Activated gamma-delta T cell treated with Interleukin-2 at 50 U/mL for 16 hours (primary cell): ENCODE measurements at regions not wholly inside any gene's neighbourhood (a gene's known extent, or its start where the extent isn't known, plus 50 kb on each side); places are given as distances from the start of the nearest gene placed in this dataset.

Source experiments
- DNase-seq: peaks from one replicate; pipeline ENCODE4 v3.0.0-alpha.2; 2020

DNA sequence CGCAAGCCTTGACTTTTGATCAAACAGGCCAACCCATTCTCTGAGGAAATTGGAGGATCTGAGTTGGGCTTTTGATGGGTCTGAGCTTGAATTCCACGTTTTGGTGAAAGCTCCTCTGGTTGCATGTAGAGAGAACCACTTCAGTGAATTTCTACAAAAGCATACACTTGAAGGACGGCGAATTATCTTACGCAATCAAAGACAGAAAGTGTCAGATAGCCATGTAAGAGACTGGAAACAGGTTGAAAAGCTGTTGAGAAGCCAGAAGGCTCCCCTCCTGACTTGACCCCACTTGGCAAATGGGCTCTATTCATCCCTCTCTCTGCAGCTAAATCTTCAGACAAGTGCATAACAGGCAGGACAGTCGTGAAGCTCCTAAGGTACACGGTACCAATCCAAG is 809.1 kb downstream of the BCL11B start:
- DNase-seq, result no peak

DNA sequence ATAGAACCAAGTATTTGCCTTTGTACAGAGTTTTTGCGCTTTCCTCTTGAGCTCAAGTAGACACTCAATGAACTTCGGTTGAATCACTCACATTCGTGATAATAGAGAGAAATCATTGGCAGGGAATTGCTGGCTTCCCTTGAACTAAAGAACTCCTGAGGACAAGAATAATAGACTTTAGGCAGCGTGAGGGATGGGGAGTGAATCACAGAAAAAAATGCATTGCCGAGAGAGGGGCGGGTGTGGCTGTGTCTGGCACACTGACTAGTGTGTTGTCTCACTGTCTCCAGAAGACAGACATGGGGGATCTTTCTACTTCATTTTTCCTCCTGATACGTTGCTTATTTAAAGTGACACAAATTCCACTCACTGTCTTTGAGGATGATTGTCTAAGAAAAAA is 805.2 kb downstream of the BCL11B start:
- DNase-seq, result no peak

DNA sequence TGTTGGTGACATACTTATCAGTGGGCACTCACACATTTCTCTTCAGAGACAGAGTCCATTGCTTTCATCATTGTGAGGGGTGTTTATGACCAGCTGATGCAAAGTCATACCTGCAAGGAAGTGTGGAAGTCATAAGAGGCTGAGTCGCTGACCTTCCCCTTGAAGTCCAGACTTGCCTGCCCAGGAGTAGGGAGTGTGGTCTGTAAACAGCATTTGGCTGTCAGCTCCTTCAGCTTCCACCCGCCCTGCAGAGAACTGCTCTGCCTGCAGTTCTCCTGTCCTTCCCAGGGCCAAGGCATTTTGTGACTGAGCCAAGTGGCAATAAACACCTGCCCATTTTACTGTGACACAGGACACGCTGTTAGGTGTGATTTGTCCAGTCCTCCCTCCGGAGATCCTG is 801.3 kb downstream of the BCL11B start:
- DNase-seq, result no peak

DNA sequence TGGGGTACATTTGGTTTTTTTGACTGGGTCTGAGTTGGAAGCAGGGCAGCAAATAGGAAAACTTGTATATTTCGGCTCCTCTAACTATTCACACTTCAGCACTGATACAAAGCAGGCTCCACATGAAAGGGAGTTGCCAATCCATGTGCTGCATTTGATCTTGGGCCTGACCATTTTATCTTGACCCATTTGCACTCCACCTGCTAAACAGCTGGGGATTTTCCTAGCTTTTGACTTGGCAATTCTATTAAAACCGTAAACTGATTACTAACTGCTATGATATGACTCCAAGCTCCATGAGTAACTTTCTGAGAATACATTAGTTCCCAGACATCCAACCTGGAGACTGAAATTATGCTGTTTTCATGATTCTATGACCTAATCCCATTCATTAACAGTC is 797.1 kb downstream of the BCL11B start:
- no peak for DNase-seq

DNA sequence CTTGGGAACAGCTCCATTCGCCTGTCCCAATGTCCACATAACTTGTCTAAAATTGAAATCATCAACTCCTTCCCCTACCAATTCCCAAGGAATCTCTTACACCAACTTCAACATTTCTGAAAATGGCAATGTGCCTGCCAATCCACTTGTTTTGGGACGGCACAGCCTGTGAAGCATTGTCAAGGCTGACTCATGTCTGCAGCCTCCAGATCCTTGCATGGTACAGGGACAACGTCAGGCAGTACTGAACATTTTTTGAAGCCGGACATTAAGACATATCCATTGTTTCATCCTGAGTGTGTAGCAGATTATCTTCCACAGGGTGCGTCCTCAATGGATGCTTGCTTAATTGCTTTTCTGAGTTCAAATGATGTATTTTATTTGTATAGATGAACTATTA is 794.1 kb downstream of the BCL11B start:
- no peak for DNase-seq

DNA sequence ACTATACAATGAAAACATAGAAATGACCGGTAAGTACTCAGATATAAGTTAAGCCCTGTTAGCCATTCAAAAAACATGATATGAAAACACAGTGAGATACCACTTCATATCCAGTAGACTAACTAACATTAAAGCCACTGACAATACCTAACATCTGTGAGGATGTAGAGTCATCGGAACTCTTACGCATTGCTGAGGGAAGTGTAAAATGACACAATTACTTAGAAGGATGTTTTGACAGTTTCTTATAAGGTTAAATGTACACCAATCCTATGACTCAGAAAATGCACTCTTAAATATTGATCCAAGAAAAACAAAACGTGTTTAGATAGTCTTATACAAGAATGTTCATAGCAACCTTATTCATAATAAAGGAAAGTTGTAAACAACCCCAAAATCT is 782.9 kb downstream of the BCL11B start:
- no peak for DNase-seq

DNA sequence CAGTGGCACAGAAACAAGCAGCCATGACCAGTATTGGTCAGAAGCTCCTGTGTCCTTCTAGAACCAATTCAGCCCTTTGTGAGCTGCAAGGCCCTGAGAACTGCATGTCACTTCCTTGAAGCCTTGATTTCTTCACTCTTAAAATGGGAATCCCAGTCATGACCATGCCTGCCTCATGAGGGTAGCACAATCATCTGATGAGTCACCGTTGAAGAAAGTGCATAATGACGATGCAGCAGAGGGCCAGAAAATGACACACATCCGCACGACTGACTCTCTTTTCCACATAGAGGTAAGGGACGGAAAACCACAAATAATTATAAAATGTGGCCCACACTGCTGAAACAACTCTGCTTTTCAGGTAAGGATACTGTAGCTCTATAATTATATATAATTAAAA is 777.4 kb downstream of the BCL11B start:
- no peak for DNase-seq

DNA sequence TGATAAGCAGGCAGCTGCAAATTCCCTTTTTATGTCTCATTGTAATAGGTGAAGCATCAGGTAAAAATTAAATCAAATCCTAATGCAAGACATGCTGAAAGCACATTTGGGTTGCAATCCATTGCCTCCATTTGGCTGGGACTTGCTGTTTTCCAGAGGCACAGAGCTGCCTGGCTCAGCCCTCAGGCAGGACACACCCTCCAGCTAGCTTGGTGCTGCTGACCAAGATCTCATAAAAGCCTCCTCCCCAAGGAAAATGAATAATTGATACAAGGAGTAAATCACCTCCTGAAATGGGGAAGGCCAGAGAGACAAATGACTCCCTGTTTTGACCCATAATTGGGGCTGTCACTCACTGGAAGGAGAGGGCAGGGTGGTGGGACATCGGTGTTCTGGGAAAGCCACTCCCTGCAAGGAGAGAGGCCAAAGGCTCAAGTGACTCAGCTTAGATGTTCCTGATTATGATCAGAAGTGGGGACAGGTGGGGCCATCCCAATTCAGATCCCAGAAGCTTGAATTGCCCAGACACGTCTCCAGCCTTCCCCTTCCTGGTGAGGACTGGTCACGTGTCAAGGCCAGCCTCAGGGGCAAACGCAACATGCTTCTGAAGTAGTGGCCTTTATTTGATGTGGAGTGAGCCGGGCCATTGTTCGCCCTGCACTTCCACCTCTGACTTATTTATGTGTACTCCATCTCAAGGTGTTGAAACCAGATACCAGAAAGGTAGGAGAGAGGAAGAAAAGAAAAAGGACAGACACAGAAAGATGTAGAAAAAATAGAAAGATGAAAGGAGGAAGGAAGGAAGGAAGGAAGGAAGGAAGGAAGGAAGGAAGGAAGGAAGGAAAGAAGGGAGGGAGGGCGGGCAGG is 773.7 kb downstream of the BCL11B start:
- no peak for DNase-seq

DNA sequence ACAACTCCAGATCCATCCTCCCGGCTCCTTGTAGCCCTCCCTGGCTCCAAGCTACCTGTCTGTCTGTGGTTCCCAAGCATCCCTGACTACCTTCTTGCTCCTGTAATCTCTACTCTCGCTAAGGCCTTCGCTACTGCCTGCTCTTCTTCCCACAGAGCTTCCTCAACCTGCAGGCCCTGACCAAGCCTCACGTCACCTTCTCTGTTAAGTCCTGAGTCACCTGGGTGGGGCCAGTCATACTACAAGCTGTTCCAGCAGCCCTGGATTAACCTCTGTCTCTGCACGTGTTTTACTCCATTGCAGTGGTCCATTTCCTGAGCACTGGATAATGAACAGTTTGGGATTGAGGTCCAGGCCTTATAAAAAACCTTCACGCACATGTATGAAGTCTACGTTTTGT is 770.7 kb downstream of the BCL11B start:
- no peak for DNase-seq

DNA sequence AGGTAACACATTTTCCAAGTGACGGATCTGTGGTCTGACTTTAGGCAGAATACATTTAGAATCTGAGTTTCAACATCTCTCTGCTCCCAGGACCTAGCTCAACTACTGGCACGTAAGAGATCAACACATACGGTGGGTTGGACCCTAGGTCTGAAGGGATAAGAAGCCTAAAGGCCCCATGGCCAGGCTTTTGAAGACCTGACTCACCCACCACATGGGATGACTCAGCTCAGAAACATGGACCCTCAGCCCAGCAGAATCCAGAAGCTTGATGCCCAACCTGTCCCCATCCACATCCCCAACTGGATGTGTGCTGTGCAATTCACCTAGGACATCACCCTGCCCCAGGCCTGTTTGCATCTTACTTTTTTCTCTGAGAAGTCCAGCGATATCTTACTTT is 770.2 kb downstream of the BCL11B start:
- DNase-seq, result no peak

DNA sequence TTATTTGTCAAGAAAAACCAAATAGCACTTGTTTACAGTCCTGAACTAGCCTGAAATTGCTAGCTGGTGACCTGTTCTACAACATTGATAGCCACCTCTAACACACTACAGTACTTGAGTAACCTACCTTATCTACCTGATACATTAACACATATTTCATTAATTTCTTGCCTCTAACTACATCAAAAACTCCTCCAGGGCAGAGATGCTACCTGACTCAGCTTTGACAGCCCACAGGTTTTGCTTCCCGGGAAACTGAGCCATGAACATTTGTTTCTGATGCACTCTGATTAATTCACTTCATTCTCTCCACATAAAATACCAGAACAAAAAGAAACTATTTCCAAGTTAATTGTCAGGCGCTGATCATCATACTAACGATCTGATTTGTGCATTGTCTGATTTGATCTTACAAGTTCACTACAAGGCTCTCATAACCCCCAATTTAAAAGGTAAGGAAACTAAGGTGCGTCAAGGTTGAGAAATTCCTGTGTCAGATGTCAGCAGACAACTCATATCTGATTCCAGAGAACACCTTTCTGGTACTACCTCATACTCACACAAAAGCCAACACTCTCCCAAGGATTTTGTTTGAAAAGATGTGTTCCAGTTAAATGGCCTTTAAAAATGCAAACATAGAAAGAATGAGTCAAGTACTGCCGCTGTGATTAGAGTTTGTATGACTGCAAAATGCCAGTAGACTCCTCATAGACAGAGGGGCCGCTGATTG is 768.7 kb downstream of the BCL11B start:
- DNase-seq, result no peak

DNA sequence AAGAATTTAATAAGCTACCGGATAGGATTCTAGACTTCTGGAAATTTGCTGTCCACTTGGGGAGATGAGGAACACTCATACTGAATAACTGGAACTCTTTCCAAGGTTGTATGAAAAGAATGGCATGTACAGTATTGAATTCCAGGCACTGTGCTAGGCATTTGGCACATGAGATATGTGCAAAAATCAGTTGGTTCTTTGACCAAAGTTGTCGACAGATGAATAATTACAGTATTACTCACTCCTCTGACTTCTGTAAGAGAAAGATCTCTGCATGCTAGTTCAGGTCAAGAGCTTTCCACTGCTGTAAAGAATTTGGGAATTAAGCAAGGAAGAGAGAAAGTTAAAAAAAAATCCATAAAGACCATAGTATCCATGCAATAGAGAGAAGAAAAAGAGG is 764.7 kb downstream of the BCL11B start:
- no peak for DNase-seq

DNA sequence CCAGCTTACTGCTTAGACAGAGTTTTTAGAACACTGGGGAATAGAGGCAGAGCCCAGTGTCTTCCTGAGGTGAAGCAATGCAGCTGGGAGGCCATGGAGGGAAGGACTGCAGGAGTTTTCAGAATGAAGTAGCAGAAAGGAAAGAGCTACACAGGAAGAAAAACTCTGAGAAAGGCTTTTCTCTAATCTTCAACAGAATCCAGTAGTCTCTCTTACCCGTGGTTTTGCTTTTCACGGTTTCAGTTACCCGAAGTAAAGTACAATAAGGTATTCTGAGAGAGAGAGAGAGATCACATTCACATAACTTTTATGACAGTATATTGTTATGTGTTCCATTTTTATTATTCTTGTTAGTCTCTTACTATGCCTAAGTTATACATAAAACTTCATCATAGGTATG is 761.6 kb downstream of the BCL11B start:
- no peak for DNase-seq

DNA sequence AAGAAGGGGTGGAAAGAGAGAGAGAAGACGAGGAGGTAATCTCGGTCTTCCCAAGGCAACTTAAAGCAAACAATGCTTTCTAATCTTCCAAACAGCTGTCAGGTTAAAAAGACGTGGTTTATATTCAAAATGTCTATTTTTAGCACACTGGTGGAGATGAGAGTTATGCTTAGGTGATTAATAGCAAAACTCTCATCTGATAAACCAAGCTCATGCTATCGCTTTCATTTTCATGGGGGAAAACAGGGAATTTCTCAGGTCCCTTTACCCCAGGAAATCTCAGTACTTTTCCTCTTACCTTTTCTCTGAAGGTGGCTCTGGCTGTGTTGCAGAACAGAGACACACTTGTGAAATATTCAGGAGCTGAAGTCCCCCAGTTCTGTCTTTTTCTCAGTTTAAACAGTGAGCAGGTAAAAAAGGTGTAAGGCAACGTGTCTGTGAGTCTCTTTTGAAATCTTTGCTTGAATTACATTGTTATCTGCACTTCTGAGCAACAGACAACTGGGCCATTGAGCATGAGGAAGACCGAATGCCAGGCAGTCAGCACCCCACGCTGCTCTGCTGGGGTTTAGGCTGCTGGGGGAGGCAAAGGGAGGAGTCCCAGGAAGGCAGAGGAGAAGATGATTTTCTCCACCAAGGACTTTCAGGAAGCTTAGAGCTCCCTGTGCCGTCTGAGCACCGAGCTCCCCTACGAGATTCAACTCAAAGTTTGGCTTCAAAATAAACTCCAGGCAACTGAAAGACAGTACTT is 759.3 kb downstream of the BCL11B start:
- DNase-seq, result no peak

DNA sequence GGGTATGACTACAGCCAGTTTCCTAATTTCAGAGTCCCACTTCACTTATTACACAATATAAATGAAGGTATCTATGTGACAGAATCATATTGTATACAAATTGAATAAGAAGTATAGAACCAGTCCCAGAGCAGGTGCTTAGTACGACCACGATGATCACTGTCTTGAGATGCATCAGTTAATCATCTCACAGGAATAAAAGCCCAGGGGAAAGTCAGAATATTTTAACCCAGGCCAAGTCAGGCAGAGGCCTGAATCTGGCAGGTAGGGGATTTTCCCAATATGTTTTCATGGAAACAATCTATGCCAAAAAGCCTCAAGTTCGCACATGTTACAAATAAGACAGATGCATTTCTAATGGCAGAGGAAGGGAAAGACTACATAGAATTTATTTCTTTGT is 758.4 kb downstream of the BCL11B start:
- no peak for DNase-seq

DNA sequence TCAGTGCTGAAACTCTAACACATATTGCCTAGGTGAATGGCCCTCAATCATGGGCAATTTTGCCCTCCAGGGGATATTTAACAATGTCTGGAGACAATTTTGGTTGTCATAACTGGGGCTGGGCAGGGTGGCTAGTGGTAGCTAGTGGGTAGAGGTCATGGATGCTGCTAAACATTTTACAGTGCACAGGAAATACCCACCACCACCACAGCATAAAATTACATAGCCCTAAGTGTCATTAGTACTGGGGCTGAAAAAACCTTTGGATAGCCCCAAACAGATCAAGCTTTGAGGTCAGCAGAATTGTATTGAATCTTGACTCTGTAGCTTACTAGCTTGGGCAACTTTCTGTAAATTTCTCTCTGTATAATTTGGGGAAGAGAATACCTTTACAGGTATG is 758.0 kb downstream of the BCL11B start:
- DNase-seq, result no peak

DNA sequence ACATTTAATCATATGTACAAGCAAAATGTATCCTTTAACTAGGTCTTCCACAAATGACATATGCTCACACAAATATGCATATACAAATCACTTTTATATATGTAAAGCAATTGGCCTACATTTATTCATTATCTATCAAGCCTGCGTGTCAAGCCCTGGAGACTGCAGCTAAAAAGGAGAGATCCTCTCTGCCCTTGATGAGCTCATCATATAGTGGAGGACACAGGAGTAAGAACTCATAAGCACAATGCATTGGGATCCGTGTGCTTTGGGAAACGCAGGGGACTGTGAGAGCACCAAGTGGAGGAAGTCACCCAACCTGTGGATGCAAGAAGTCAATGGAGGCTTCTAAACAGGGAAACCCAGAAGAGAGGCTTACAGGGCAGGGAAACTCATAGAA is 735.7 kb downstream of the BCL11B start:
- no peak for DNase-seq

DNA sequence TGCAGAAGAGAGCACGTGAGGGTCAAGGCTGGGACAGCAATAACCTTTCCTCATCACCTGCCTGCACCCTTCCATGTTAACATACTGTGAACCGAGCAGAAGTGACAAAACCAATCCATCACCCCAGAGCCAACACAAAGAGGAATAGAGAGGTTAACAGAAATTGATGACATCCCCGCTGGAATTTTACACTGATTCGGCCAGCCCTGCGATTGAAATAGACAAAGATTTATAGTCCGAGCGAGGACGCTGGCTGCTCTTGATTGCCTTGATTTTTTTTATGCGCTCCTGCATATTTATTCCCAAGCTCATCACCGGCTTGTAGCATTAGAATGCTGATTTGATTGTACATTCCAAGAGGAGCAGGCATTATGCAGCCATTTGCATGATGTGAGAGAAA is 729.7 kb downstream of the BCL11B start:
- no peak for DNase-seq

DNA sequence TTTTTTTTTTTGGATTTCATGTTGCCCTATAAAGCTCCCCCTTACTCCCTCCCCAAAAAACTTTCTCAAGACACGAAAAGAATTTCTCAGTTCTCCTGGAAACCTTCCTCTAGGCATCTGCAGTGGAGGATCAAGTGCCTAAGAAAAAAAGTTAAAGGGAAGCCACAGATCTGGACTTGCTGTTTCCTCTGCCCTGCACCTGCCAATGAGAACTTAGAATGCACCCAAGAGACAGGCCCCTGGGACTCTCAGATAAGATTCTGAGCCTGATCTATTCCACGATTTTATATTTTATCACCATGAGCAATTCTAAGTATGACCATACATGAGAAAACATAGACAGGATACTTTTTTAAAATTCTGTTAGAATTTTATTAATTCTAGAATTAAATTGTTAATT is 728.9 kb downstream of the BCL11B start:
- DNase-seq, result no peak

DNA sequence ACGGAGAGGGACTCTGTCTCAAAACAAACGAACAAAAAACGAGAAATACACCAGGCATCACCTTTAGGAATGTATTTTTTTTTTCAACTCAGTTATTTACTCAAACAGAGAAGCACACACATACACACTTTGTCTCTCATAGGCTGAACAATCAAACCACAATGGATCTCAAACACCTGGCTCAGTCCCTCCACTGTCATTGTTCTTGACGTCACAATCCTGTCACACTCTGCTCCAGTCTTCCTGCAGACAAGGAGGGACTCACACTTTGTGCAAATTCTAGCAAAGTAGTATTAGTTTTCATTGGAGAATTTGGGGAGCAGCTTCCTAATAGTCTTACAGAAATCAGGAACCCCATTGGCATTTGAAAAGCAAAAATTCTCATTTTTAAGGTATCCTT is 727.8 kb downstream of the BCL11B start:
- DNase-seq, result no peak

DNA sequence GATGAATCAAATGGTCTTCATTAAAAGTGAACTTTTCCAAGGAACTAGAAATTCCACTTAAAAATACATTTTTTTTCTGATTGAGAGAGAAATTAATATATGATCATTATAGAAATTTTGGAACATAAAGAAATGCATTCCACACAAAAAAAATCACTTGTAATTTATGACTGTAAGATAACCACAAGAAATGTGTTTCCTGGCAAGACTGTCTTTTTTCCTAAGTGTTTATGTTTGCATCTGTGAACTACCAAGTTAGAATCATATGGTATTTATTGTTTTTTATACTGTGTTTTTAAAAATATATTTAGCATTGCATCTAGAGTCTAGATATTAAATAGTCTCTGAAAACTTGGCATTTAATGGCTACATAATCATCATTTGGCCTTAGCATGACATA is 726.8 kb downstream of the BCL11B start:
- DNase-seq, result no peak

DNA sequence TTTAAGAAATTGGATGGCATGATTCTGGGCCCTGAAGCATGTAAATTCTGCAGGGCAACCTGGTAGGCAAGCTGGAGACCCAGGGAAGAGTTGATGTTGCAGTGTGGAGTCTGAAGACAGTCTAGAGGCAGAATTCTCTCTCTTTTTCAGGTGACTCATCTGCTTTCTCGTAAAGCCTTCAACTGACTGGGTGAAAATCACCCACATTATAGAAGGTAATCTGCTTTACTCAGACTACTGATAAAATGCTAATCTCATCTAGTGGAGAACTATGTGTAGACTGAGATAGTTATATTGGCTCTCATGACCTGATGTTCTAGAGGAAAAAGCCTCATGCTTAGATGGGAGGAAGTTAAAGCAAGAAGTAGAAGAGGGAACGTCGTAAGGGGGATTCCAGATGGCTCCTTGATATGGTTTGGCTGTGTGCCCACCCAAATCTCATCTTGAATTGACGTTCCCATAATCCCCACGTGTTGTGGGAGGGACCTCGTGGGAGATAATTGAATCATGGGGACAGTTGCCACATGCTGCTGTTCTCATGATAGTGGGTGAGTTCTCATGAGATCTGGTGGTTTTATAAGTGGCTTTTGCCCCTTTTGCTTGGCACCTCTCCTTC is 723.8 kb downstream of the BCL11B start:
- no peak for DNase-seq

DNA sequence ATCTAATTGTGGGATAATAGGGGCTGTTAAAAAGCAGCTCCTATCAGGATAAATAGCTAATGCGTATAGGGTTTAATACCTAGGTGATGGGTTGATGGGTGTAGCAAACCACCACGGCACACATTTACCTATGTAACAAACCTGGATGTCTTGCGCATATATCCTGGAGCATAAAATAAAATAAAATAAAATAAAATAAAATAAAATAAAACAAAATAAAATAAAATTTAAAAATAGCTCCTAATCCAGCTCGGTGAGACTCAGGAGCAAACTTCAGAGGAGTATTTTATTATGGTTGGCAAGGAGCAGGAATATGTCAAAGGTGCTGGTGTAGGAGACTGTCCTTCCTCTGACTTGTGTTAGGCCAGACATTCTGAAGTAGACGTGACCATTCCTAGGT is 721.0 kb downstream of the BCL11B start:
- no peak for DNase-seq
